CD14-positive monocyte (primary cell): ENCODE measurements at regions not wholly inside any gene's neighbourhood (a gene's known extent, or its start where the extent isn't known, plus 50 kb on each side); places are given as distances from the start of the nearest gene placed in this dataset.

Experiments
- DNase-seq, 3 donors: peaks; one replicate each; pipeline ENCODE4 v3.0.0-alpha.2; 2011 to 2022
- H2AFZ ChIP-seq: 2 replicates; pipeline ENCODE4 v1.6.0; 2012; ENCODE audit warnings: mild to moderate bottlenecking, low read depth, low read length, inconsistent platforms; ENCODE audit not compliant: insufficient read depth, poor library complexity, severe bottlenecking
- H3K27ac ChIP-seq, 2 donors: 1 replicate in 1 of 2; 2 replicates in 1 of 2; pipeline ENCODE4 v1.5.1; 2012 to 2013; ENCODE audit warnings: low read length in 2 of 2, control low read depth in 1 of 2, inconsistent platforms in 1 of 2, low read depth in 1 of 2, mild to moderate bottlenecking in 1 of 2
- H3K27me3 ChIP-seq, 2 donors: one replicate each; pipeline versions ENCODE4 v1.6.0 to v1.6.1; 2011 to 2013; ENCODE audit warnings: low read length in 2 of 2; ENCODE audit not compliant: control insufficient read depth in 2 of 2, insufficient read depth in 2 of 2
- H3K36me3 ChIP-seq, 2 donors: replicated peaks in 1 of 2; 1 replicate in 1 of 2; 2 replicates in 1 of 2; pipeline versions ENCODE4 v1.5.1 to v1.6.1; 2012 to 2013; ENCODE audit warnings: low read length in 2 of 2, control low read depth in 1 of 2, inconsistent platforms in 1 of 2, mild to moderate bottlenecking in 1 of 2; ENCODE audit not compliant: insufficient read depth in 2 of 2, control insufficient read depth in 1 of 2
- H3K4me1 ChIP-seq, 2 donors: 1 replicate in 1 of 2; 2 replicates in 1 of 2; pipeline versions ENCODE4 v1.5.1 to v1.6.1; 2012 to 2013; ENCODE audit warnings: low read length in 2 of 2, control low read depth in 1 of 2, inconsistent platforms in 1 of 2, mild to moderate bottlenecking in 1 of 2, moderate library complexity in 1 of 2; ENCODE audit not compliant: insufficient read depth in 2 of 2, control insufficient read depth in 1 of 2
- H3K4me2 ChIP-seq: replicated peaks from 2 replicates; pipeline ENCODE3; 2012; ENCODE audit warnings: low read length, moderate library complexity, mild to moderate bottlenecking; ENCODE audit not compliant: poor library complexity, severe bottlenecking; ENCODE audit errors: extremely low read depth
- H3K4me3 ChIP-seq, 3 experiments: fragments of 200-600 bp in 1 of 3; sonication (generic) in 1 of 3; replicated peaks in 1 of 3; 1 replicate in 2 of 3; 2 replicates in 1 of 3; pipeline ENCODE4 v1.5.1; 2011 to 2013; ENCODE audit warnings: low read length in 3 of 3, mild to moderate bottlenecking in 3 of 3, control low read depth in 2 of 3, low read depth in 2 of 3, inconsistent platforms in 1 of 3, moderate library complexity in 1 of 3
- H3K79me2 ChIP-seq: 2 replicates; pipeline ENCODE4 v1.6.0; 2012; ENCODE audit warnings: mild to moderate bottlenecking, control low read depth, inconsistent platforms, low read length, moderate library complexity; ENCODE audit not compliant: insufficient read depth
- H3K9ac ChIP-seq: 2 replicates; pipeline ENCODE4 v1.6.0; 2017; ENCODE audit warnings: low read length, mild to moderate bottlenecking; ENCODE audit not compliant: insufficient read depth, poor library complexity, severe bottlenecking
- H3K9me3 ChIP-seq, 2 donors: replicated peaks in 1 of 2; 1 replicate in 1 of 2; 2 replicates in 1 of 2; pipeline versions ENCODE4 v1.5.1 to v1.6.1; 2012 to 2013; ENCODE audit warnings: low read length in 2 of 2, control low read depth in 1 of 2; ENCODE audit not compliant: control insufficient read depth in 1 of 2, insufficient read depth in 1 of 2
- H4K20me1 ChIP-seq: 2 replicates; pipeline ENCODE4 v1.6.0; 2012; ENCODE audit warnings: mild to moderate bottlenecking, low read length, control low read depth, moderate library complexity; ENCODE audit not compliant: insufficient read depth
- H3K27ac Mint-ChIP-seq, 7 donors: one replicate each; pipeline ENCODE4 v1.8.0; 2020; ENCODE audit warnings: mild to moderate bottlenecking in 7 of 7, mixed read lengths in 7 of 7, moderate library complexity in 6 of 7, inconsistent platforms in 2 of 7
- H3K27me3 Mint-ChIP-seq, 3 donors: one replicate each; pipeline ENCODE4 v1.8.0; 2021 to 2022; ENCODE audit warnings: low read depth in 3 of 3, mild to moderate bottlenecking in 3 of 3, mixed read lengths in 3 of 3, moderate library complexity in 3 of 3, inconsistent platforms in 1 of 3
- H3K36me3 Mint-ChIP-seq, 2 donors: one replicate each; pipeline ENCODE4 v1.8.0; 2020; ENCODE audit warnings: mixed read lengths in 2 of 2, inconsistent platforms in 1 of 2, mild to moderate bottlenecking in 1 of 2
- H3K4me1 Mint-ChIP-seq: one replicate; pipeline ENCODE4 v1.8.0; 2020; ENCODE audit warnings: mild to moderate bottlenecking, mixed read lengths
- H3K4me3 Mint-ChIP-seq, 2 donors: one replicate each; pipeline ENCODE4 v1.8.0; 2020; ENCODE audit warnings: mild to moderate bottlenecking in 2 of 2, mixed read lengths in 2 of 2, moderate library complexity in 1 of 2
- H3K9me3 Mint-ChIP-seq, 7 donors: one replicate each; pipeline ENCODE4 v1.8.0; 2020 to 2022; ENCODE audit warnings: mixed read lengths in 7 of 7, mild to moderate bottlenecking in 6 of 7, moderate library complexity in 6 of 7, inconsistent platforms in 2 of 7
- CTCF ChIP-seq: fragments of 200-600 bp; IDR thresholded peaks from one replicate; pipeline ENCODE4 v1.8.0; 2022; ENCODE audit warnings: antibody characterized with exemption, mild to moderate bottlenecking
- WGBS: methylation state at CpG from one replicate; pipeline ENCODE4 v1.1.5; 2013; ENCODE audit warnings: missing lambda C conversion rate; ENCODE audit not compliant: insufficient coverage; 5-methylcytosine and 5-hydroxymethylcytosine counted together
- intact Hi-C, 2 donors: fragments of 100-400 bp; cut with micrococcal nuclease; formaldehyde crosslinking; loops; one replicate each; pipeline versions ENCODE4 v1.15.0 to v1.15.1; 2023

- H3K36me3 ChIP-seq, result no peaks in the 10 kb centered on the region
- no peak overlapping the region for H3K4me2 ChIP-seq
- intact Hi-C loops, result no loop called here
- no peaks in the 10 kb centered on the region for H4K20me1 ChIP-seq
- H3K4me3 Mint-ChIP-seq, result no peak overlapping the region
- no peaks in the 10 kb centered on the region for H3K27me3 ChIP-seq
- no peaks in the 10 kb centered on the region for H3K36me3 Mint-ChIP-seq
- no peaks in the 10 kb centered on the region for H3K4me1 ChIP-seq
- peaks cover 0 to 7% (median 0%) of the 10 kb centered on the region in 7 donors for H3K9me3 Mint-ChIP-seq
- no peak for DNase-seq
- no peak overlapping the region for H3K27ac Mint-ChIP-seq
- no peak overlapping the region for H3K9ac ChIP-seq
- no peaks in the 10 kb centered on the region for H3K4me1 Mint-ChIP-seq
- no peak overlapping the region for H3K4me3 ChIP-seq
- H3K79me2 ChIP-seq, result no peaks in the 10 kb centered on the region
- no peak for TF ChIP-seq CTCF
- no peak overlapping the region for H2AFZ ChIP-seq
- peaks cover 0 to 2% (median 0%) of the 10 kb centered on the region in 3 donors for H3K27me3 Mint-ChIP-seq
- no peaks in the 10 kb centered on the region for H3K9me3 ChIP-seq
- WGBS, result 75% methylated on average over 1 of the region's 4 CpGs
- no peak overlapping the region for H3K27ac ChIP-seq
These were observed 312.8 kb downstream of the ZPLD1 start for GRCh38 chr3:102747611-102748010.

GRCh38 chr3:102748646-102749045, 313.8 kb downstream of the ZPLD1 start:
- intact Hi-C loops, result no loop called here
- H3K79me2 ChIP-seq, result no peaks in the 10 kb centered on the region

More at GRCh38 chr3:102748646-102749045, 313.8 kb downstream of the ZPLD1 start:
- no peak overlapping the region for H2AFZ ChIP-seq
- H3K4me2 ChIP-seq, result no peak overlapping the region
- Mint-ChIP-seq H3K4me1 (no peaks in the 10 kb centered on the region), H3K27ac (no peak overlapping the region), H3K4me3 (no peak overlapping the region), H3K27me3 (peaks cover 0 to 1% (median 0%) of the 10 kb centered on the region in 3 donors), H3K9me3 (no peaks in the 10 kb centered on the region), H3K36me3 (no peaks in the 10 kb centered on the region)
- no peak for DNase-seq
- H4K20me1 ChIP-seq, result no peaks in the 10 kb centered on the region
- no peaks in the 10 kb centered on the region for H3K27me3 ChIP-seq
- TF ChIP-seq CTCF, result no peak
- no peak overlapping the region for H3K9ac ChIP-seq
- H3K27ac ChIP-seq, result no peak overlapping the region
- H3K4me3 ChIP-seq, result no peak overlapping the region
- H3K4me1 ChIP-seq, result no peaks in the 10 kb centered on the region
- no peaks in the 10 kb centered on the region for H3K9me3 ChIP-seq
- no peaks in the 10 kb centered on the region for H3K36me3 ChIP-seq
